ENCODE measurements at regions not wholly inside any gene's neighbourhood (a gene's known extent, or its start where the extent isn't known, plus 50 kb on each side); places are given as distances from the start of the nearest gene placed in this dataset.

- no peak for TF ChIP-seq FOXM1 (IDR thresholded peaks at IDR 0.05; ENCODE audit: borderline replicate concordance, low read depth)
- TF ChIP-seq TAF1 (IDR thresholded peaks at IDR 0.05; ENCODE audit: low read depth) = no peak
- TF ChIP-seq YY1 (IDR thresholded peaks at IDR 0.05; ENCODE audit: low read depth) = no peak
- TF ChIP-seq TEAD4 (IDR thresholded peaks at IDR 0.05) = no peak
These were observed 69.6 kb upstream of the MDFIC start for GRCh38 chr7:114852293-114852692.
